GM03348 (cell line): ENCODE measurements at regions not wholly inside any gene's neighbourhood (a gene's known extent, or its start where the extent isn't known, plus 50 kb on each side); places are given as distances from the start of the nearest gene placed in this dataset.

ENCODE experiments used
- DNase-seq: peaks from one replicate; pipeline ENCODE4 v3.0.0; 2012; ENCODE audit warnings: low spot score

- DNase-seq = no peak
These were observed 1396.8 kb upstream of the SLC39A10 start for GRCh38 chr2:194260185-194260584.

- no peak for DNase-seq
These were observed 1399.9 kb upstream of the SLC39A10 start for GRCh38 chr2:194257095-194257494.

GRCh38 chr2:194253528-194254259, 1403.3 kb upstream of the SLC39A10 start:
- DNase-seq = no peak

GRCh38 chr2:194252127-194252526, 1404.9 kb upstream of the SLC39A10 start:
- no peak for DNase-seq

GRCh38 chr2:194232600-194232999, 1424.4 kb upstream of the SLC39A10 start:
- no peak for DNase-seq

GRCh38 chr2:194223218-194223617, 1433.8 kb upstream of the SLC39A10 start:
- DNase-seq = no peak

- no peak for DNase-seq
These were observed 1442.8 kb upstream of the SLC39A10 start for GRCh38 chr2:194214192-194214591.

GRCh38 chr2:194205568-194206227, 1451.3 kb upstream of the SLC39A10 start:
- no peak for DNase-seq

GRCh38 chr2:194203898-194204297, 1453.1 kb upstream of the SLC39A10 start:
- no peak for DNase-seq

GRCh38 chr2:194182888-194183287, 1474.1 kb upstream of the SLC39A10 start:
- no peak for DNase-seq

GRCh38 chr2:194176134-194176533, 1480.9 kb upstream of the SLC39A10 start:
- DNase-seq = no peak

GRCh38 chr2:194166818-194167217, 1490.2 kb upstream of the SLC39A10 start:
- peak; percentile 2 for DNase-seq

- DNase-seq = no peak
These were observed 1501.6 kb upstream of the SLC39A10 start for GRCh38 chr2:194155431-194155830.

GRCh38 chr2:194151231-194151630, 1505.8 kb upstream of the SLC39A10 start:
- DNase-seq = no peak

GRCh38 chr2:194135463-194135862, 1521.6 kb upstream of the SLC39A10 start:
- DNase-seq = no peak

GRCh38 chr2:194128810-194129209, 1528.2 kb upstream of the SLC39A10 start:
- no peak for DNase-seq

- no peak for DNase-seq
These were observed 1530.6 kb upstream of the SLC39A10 start for GRCh38 chr2:194126418-194126817.

- no peak for DNase-seq
These were observed 1540.2 kb upstream of the SLC39A10 start for GRCh38 chr2:194116861-194117260.

- no peak for DNase-seq
These were observed 1551.7 kb upstream of the SLC39A10 start for GRCh38 chr2:194105358-194105757.

GRCh38 chr2:194104687-194105086, 1552.3 kb upstream of the SLC39A10 start:
- DNase-seq = no peak

- no peak for DNase-seq
These were observed 1552.9 kb upstream of the SLC39A10 start for GRCh38 chr2:194103941-194104659.

- no peak for DNase-seq
These were observed 1554.5 kb upstream of the SLC39A10 start for GRCh38 chr2:194102546-194102945.

- no peak for DNase-seq
These were observed 1556.8 kb upstream of the SLC39A10 start for GRCh38 chr2:194100201-194100600.
